ENCODE measurements at regions not wholly inside any gene's neighbourhood (a gene's known extent, or its start where the extent isn't known, plus 50 kb on each side); places are given as distances from the start of the nearest gene placed in this dataset. TPM values are rescaled to one million over a fixed set of nuclear protein-coding genes. Genes with fewer than 3 reads are reported as not detected.

- Histone ChIP-seq H3K4me1 (no peaks in the 10 kb centered on the region), H3K9me3 (no peaks in the 10 kb centered on the region), H3K27me3 (no peaks in the 10 kb centered on the region), H3K4me3 (no peak overlapping the region), H3K27ac (no peak overlapping the region), H3K36me3 (replicated peaks in 1 of 2; ENCODE audit: insufficient read depth in 1 of 2, low read depth in 2 of 2) (no peaks in the 10 kb centered on the region)
- intact Hi-C loops (cut with DNase I): no loop called here
- ATAC-seq (no peak), DNase-seq (no peak)
- TF ChIP-seq POLR2A (IDR thresholded peaks at IDR 0.05) (no peak), CTCF (IDR thresholded peaks at IDR 0.05) (no peak)
Measured at GRCh38 chrY:21315366-21315765, 195.8 kb upstream of the RBMY1B start.

Small RNAs in the stretch of these regions (small RNA-seq; reads per million reads assigned to genes)
- not detected for gene TMEM167AP1
